MCF 10A (cell line): ENCODE measurements at regions not wholly inside any gene's neighbourhood (a gene's known extent, or its start where the extent isn't known, plus 50 kb on each side); places are given as distances from the start of the nearest gene placed in this dataset.

Source experiments
- BruUV-seq: library from RNA; stranded (reverse); fragments of 400-500 nt; replicated peaks from 2 replicates; lab custom pipeline; 2021; lab: Mats Ljungman, UMichigan
- CTCF ChIA-PET: fragments of 300-600 bp; sonication (Branson Sonifier 250); formaldehyde crosslinking; extraction: SDS; loops from one replicate; lab custom pipeline; 2021; ENCODE audit warnings: antibody characterized with exemption, inconsistent platforms; lab: Yijun Ruan, JAX
- POLR2A ChIA-PET: fragments of 300-600, 350-650 bp; sonication (Branson Sonifier 250); formaldehyde crosslinking; extraction: SDS; loops from one replicate; lab custom pipeline; 2020; ENCODE audit warnings: antibody characterized with exemption, inconsistent platforms; lab: Yijun Ruan, JAX
- DNase-seq: peaks from one replicate; pipeline ENCODE4 v3.0.0-alpha.2; 2018; ENCODE audit not compliant: unreplicated experiment
- H3K27ac Mint-ChIP-seq: one replicate; pipeline ENCODE4 v1.8.0; 2022; ENCODE audit warnings: mild to moderate bottlenecking, low read depth, mixed read lengths; ENCODE audit not compliant: unreplicated experiment
- H3K27me3 Mint-ChIP-seq: one replicate; pipeline ENCODE4 v1.8.0; 2022; ENCODE audit warnings: mixed read lengths; ENCODE audit not compliant: insufficient read depth, unreplicated experiment
- H3K36me3 Mint-ChIP-seq: one replicate; pipeline ENCODE4 v1.8.0; 2022; ENCODE audit warnings: mild to moderate bottlenecking, moderate library complexity, mixed read lengths; ENCODE audit not compliant: insufficient read depth, unreplicated experiment
- H3K4me1 Mint-ChIP-seq: one replicate; pipeline ENCODE4 v1.8.0; 2022; ENCODE audit warnings: mixed read lengths; ENCODE audit not compliant: insufficient read depth, unreplicated experiment
- H3K4me3 Mint-ChIP-seq: one replicate; pipeline ENCODE4 v1.8.0; 2022; ENCODE audit warnings: mild to moderate bottlenecking, moderate library complexity, mixed read lengths; ENCODE audit not compliant: unreplicated experiment
- H3K9me3 Mint-ChIP-seq: one replicate; pipeline ENCODE4 v1.8.0; 2022; ENCODE audit warnings: mixed read lengths; ENCODE audit not compliant: unreplicated experiment
- CTCF ChIP-seq: fragments of 200-600 bp; IDR thresholded peaks from one replicate; pipeline ENCODE4 v1.8.0; 2022; ENCODE audit warnings: antibody characterized with exemption, mild to moderate bottlenecking; ENCODE audit not compliant: unreplicated experiment
- intact Hi-C: fragments of 100-400 bp; cut with micrococcal nuclease; formaldehyde crosslinking; loops from 2 replicates; pipeline ENCODE4 v1.14.1; 2022

DNA sequence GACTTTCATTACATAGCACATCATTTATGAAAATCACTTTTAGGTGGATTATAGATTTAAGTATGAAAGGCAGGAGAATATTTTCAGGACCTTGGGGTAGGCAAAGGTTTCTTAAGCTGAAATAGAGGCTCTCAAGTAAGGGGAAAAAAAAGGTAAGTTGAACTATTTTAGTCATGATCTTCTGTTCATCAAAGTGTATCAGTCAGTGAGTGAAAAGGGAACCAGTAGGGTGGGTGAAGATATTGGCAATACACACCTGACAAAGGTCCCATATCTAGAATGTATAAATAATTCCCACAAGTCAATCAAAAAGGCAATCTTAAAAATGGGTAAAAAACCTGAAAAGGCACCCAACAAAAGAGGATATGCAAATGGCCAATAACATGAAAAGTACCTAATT is 218.6 kb downstream of the KLF13 start:
- no peaks in the 10 kb centered on the region for H3K36me3 Mint-ChIP-seq

GRCh38 chr15:31550211-31550977 is 223.8 kb downstream of the KLF13 start:
- Mint-ChIP-seq H3K27me3 (peaks cover 5% of the 10 kb centered on the region), H3K4me3 (no peak overlapping the region), H3K4me1 (peaks cover 22% of the 10 kb centered on the region), H3K36me3 (no peaks in the 10 kb centered on the region), H3K9me3 (no peaks in the 10 kb centered on the region), H3K27ac (no peak overlapping the region)
- POLR2A ChIA-PET = interaction anchor here (0.7 to 1.0 kb wide), 2 partner anchors 21 to 85 kb away, joined by 3 to 4 read pairs; no protein-coding TSS in a partner anchor
- BruUV-seq = no TSS peak
- CTCF ChIA-PET = interaction anchor here (0.6 kb wide), 1 partner anchor 54 kb away, joined by 3 read pairs; no protein-coding TSS in a partner anchor
- no peak for DNase-seq
- intact Hi-C loops = no loop called here
- TF ChIP-seq CTCF = no peak

More for the DNA sequence above, 218.6 kb downstream of the KLF13 start:
- Mint-ChIP-seq H3K27me3 (peaks cover 57% of the 10 kb centered on the region), H3K4me1 (no peaks in the 10 kb centered on the region), H3K27ac (no peak overlapping the region), H3K4me3 (no peak overlapping the region), H3K9me3 (no peaks in the 10 kb centered on the region)
- no TSS peak for BruUV-seq
- CTCF ChIA-PET = no interaction called here
- no peak for DNase-seq
- POLR2A ChIA-PET = no interaction called here
- intact Hi-C loops = no loop called here
- TF ChIP-seq CTCF = no peak

- BruUV-seq = no TSS peak
These were observed 224.7 kb downstream of the KLF13 start for GRCh38 chr15:31551323-31551722.

More at GRCh38 chr15:31551323-31551722, 224.7 kb downstream of the KLF13 start:
- CTCF ChIA-PET = interaction anchor here (0.9 kb wide), 1 partner anchor 413 kb away, joined by 5 read pairs; no protein-coding TSS in a partner anchor
- Mint-ChIP-seq H3K36me3 (no peaks in the 10 kb centered on the region), H3K27ac (no peak overlapping the region), H3K4me1 (peaks cover 22% of the 10 kb centered on the region), H3K4me3 (no peak overlapping the region), H3K27me3 (no peaks in the 10 kb centered on the region), H3K9me3 (no peaks in the 10 kb centered on the region)
- POLR2A ChIA-PET = no interaction called here
- DNase-seq = peak; percentile 9
- no peak for TF ChIP-seq CTCF
- intact Hi-C loops = no loop called here
